GM23248 (cell line): ENCODE measurements at regions not wholly inside any gene's neighbourhood (a gene's known extent, or its start where the extent isn't known, plus 50 kb on each side); places are given as distances from the start of the nearest gene placed in this dataset.

ENCODE experiments used
- EZH2 ChIP-seq: fragments of 200-600 bp; sonication (generic); IDR thresholded peaks from 2 replicates; pipeline ENCODE4 v1.6.1; 2018; ENCODE audit warnings: antibody characterized with exemption, mild to moderate bottlenecking; ENCODE audit not compliant: insufficient read depth, poor library complexity, severe bottlenecking
- EZH2phosphoT487 ChIP-seq: fragments of 200-600 bp; sonication (generic); IDR thresholded peaks from 2 replicates; pipeline ENCODE4 v1.6.1; 2018; ENCODE audit warnings: antibody characterized with exemption, moderate library complexity, mild to moderate bottlenecking, low read depth; ENCODE audit not compliant: insufficient read depth

- TF ChIP-seq EZH2 (no peak), EZH2phosphoT487 (no peak)
These were observed 228.8 kb upstream of the IRF2BP2 start for GRCh38 chr1:234838820-234839219.
